Activated CD8-positive, alpha-beta T cell treated with anti-CD3 and anti-CD28 coated beads for 36 hours (primary cell): ENCODE measurements at regions not wholly inside any gene's neighbourhood (a gene's known extent, or its start where the extent isn't known, plus 50 kb on each side); places are given as distances from the start of the nearest gene placed in this dataset.

Experiments used
- ATAC-seq: fragments of 200-7000 bp; cut with Tn5 transposase; one replicate; pipeline ENCODE4 v1.10.0; 2021; ENCODE audit warnings: mild to moderate bottlenecking, moderate library complexity
- CTCF ChIA-PET: fragments of 350-600 bp; sonication (Branson Sonifier 250); formaldehyde crosslinking; loops from one replicate; lab custom pipeline; 2021; ENCODE audit warnings: antibody characterized with exemption; lab: Charles Lee
- POLR2A ChIA-PET: fragments of 350-600 bp; sonication (Branson Sonifier 250); formaldehyde crosslinking; loops from one replicate; lab custom pipeline; 2021; ENCODE audit warnings: antibody characterized with exemption; lab: Charles Lee
- DNase-seq: peaks from one replicate; pipeline ENCODE4 v3.0.0-alpha.2; 2020
- H3K27ac Mint-ChIP-seq: one replicate; pipeline ENCODE4 v1.8.0; 2021; ENCODE audit warnings: mild to moderate bottlenecking, mixed read lengths
- H3K27me3 Mint-ChIP-seq: one replicate; pipeline ENCODE4 v1.8.0; 2021; ENCODE audit warnings: mixed read lengths
- H3K36me3 Mint-ChIP-seq: one replicate; pipeline ENCODE4 v1.8.0; 2021; ENCODE audit warnings: low read depth, mixed read lengths
- H3K4me1 Mint-ChIP-seq: one replicate; pipeline ENCODE4 v1.8.0; 2021; ENCODE audit warnings: low read depth, mixed read lengths
- H3K4me3 Mint-ChIP-seq: one replicate; pipeline ENCODE4 v1.8.0; 2021; ENCODE audit warnings: mild to moderate bottlenecking, moderate library complexity, mixed read lengths
- H3K9me3 Mint-ChIP-seq: one replicate; pipeline ENCODE4 v1.8.0; 2021; ENCODE audit warnings: mixed read lengths
- intact Hi-C: fragments of 100-400 bp; cut with micrococcal nuclease; formaldehyde crosslinking; loops from one replicate; pipeline ENCODE4 v1.10.0; 2022
- TF ChIP-seq, protein P1 (sequence below): fragments of 200-600 bp; IDR thresholded peaks from one replicate; pipeline ENCODE4 v1.8.0; 2022; ENCODE audit warnings: antibody characterized with exemption, mild to moderate bottlenecking

DNA sequence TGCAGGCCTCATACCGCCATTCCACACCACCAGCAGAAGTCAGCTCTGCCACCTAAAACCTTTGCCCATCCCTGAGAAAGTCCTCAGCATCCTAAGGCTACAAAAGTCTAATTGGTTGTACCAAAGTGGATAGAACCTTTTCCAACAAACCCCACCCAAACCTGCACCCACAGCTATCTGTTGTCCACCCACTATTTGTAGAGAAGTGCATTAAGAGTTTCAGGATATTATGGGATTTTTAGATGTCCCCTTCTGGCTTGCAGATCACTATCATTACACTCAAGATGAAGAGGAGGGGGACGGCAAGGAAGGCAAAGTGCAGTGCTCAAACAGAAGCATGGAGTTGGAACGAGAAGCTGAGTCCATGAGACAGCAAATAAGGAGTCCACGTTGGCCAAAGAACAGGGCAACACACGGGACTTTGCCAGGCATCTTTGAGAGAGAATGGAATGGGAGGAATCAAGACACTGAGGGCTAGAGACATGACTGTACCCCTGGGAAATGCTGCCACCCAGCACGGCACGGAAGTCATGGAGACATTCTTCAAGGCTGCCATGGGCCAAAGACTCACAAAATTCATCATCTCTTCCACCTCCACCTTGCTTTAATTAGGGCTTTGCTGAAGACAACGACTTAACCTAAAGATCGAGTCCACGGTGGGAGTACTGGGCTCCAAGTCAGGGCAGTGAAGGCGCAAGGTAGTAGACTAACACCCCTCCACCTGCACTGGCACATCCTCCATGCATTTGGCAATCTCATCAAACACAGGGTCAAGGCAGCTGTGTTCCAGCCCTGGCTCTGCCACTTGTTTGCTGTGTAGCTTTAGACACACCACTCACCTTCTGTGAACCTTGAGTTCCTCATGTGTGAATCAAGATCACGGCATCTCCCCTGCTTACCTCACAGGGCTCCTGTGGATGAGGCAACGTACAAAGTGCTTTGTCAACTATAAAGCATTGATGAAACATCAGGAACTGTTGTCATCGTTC is 112.9 kb upstream of the TMEM45B start:
- Mint-ChIP-seq H3K36me3 (no peaks in the 10 kb centered on the region), H3K27ac (no peak overlapping the region), H3K4me1 (no peaks in the 10 kb centered on the region), H3K27me3 (peaks cover 4% of the 10 kb centered on the region), H3K9me3 (no peaks in the 10 kb centered on the region), H3K4me3 (no peak overlapping the region)
- no peak for ATAC-seq
- DNase-seq, result no peak
- CTCF ChIA-PET, result no interaction called here
- POLR2A ChIA-PET, result no interaction called here
- TF ChIP-seq, protein P1, sequence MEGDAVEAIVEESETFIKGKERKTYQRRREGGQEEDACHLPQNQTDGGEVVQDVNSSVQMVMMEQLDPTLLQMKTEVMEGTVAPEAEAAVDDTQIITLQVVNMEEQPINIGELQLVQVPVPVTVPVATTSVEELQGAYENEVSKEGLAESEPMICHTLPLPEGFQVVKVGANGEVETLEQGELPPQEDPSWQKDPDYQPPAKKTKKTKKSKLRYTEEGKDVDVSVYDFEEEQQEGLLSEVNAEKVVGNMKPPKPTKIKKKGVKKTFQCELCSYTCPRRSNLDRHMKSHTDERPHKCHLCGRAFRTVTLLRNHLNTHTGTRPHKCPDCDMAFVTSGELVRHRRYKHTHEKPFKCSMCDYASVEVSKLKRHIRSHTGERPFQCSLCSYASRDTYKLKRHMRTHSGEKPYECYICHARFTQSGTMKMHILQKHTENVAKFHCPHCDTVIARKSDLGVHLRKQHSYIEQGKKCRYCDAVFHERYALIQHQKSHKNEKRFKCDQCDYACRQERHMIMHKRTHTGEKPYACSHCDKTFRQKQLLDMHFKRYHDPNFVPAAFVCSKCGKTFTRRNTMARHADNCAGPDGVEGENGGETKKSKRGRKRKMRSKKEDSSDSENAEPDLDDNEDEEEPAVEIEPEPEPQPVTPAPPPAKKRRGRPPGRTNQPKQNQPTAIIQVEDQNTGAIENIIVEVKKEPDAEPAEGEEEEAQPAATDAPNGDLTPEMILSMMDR, result no peak
- intact Hi-C loops, result no loop called here

GRCh38 chr11:129703846-129704245 is 111.8 kb upstream of the TMEM45B start:
- ATAC-seq, result no peak
- Mint-ChIP-seq H3K36me3 (no peaks in the 10 kb centered on the region), H3K27ac (no peak overlapping the region), H3K4me1 (no peaks in the 10 kb centered on the region), H3K4me3 (no peak overlapping the region), H3K9me3 (no peaks in the 10 kb centered on the region), H3K27me3 (peaks cover 4% of the 10 kb centered on the region)
- ChIA-PET CTCF (no interaction called here), POLR2A (no interaction called here)
- TF ChIP-seq, protein P1, result no peak
- intact Hi-C loops, result no loop called here
- no peak for DNase-seq

GRCh38 chr11:129704831-129705230 is 110.8 kb upstream of the TMEM45B start:
- ATAC-seq (no peak), DNase-seq (no peak)
- H3K27me3 Mint-ChIP-seq, result peaks cover 4% of the 10 kb centered on the region
- H3K4me3 Mint-ChIP-seq, result no peak overlapping the region
- no peaks in the 10 kb centered on the region for H3K36me3 Mint-ChIP-seq
- intact Hi-C loops, result no loop called here
- ChIA-PET POLR2A (no interaction called here), CTCF (no interaction called here)
- TF ChIP-seq, protein P1, result no peak
- no peaks in the 10 kb centered on the region for H3K4me1 Mint-ChIP-seq
- H3K27ac Mint-ChIP-seq, result no peak overlapping the region
- H3K9me3 Mint-ChIP-seq, result no peaks in the 10 kb centered on the region

DNA sequence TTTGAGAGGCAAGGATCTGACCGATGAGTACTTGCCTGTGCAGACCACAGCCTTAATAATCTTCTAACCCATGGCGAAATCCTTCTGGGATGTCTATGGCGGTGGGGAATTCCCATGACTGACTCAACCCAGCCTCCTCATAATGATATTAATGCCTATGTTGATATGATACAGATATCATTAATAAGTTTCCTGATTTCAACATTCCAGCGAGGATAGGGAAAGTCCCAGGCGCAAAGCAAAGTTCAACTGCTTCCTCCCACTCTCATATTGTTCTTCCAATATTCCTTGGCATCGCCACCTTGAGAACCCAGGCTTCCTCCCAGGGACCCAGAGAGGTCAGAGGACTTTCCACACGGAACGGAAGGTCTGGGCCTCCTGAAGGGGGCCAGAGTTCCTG is 110.3 kb upstream of the TMEM45B start:
- Mint-ChIP-seq H3K4me1 (no peaks in the 10 kb centered on the region), H3K4me3 (no peak overlapping the region), H3K9me3 (no peaks in the 10 kb centered on the region), H3K27me3 (peaks cover 6% of the 10 kb centered on the region), H3K27ac (no peak overlapping the region), H3K36me3 (no peaks in the 10 kb centered on the region)
- ChIA-PET CTCF (no interaction called here), POLR2A (no interaction called here)
- intact Hi-C loops, result no loop called here
- TF ChIP-seq, protein P1, result no peak
- ATAC-seq (no peak), DNase-seq (no peak)

GRCh38 chr11:129705933-129706332 is 109.7 kb upstream of the TMEM45B start:
- no peaks in the 10 kb centered on the region for H3K36me3 Mint-ChIP-seq
- no peaks in the 10 kb centered on the region for H3K9me3 Mint-ChIP-seq
- H3K27ac Mint-ChIP-seq, result no peak overlapping the region
- no peak overlapping the region for H3K4me3 Mint-ChIP-seq
- CTCF ChIA-PET, result no interaction called here
- TF ChIP-seq, protein P1, result no peak
- intact Hi-C loops, result no loop called here
- no peak for ATAC-seq
- DNase-seq, result no peak
- H3K27me3 Mint-ChIP-seq, result peaks cover 4% of the 10 kb centered on the region
- POLR2A ChIA-PET, result no interaction called here
- no peaks in the 10 kb centered on the region for H3K4me1 Mint-ChIP-seq
